OCI-LY7 (cell line): ENCODE measurements at regions not wholly inside any gene's neighbourhood (a gene's known extent, or its start where the extent isn't known, plus 50 kb on each side); places are given as distances from the start of the nearest gene placed in this dataset.

Experiments used
- EZH2phosphoT487 ChIP-seq: fragments of 200-600 bp; sonication (generic); IDR thresholded peaks from 2 replicates; pipeline ENCODE4 v1.6.1; 2018; ENCODE audit warnings: low read depth, borderline replicate concordance, mild to moderate bottlenecking, mixed run types, antibody characterized with exemption, low read length, moderate library complexity, mixed read lengths
- TF ChIP-seq, protein P1 (sequence below): fragments of 200-600 bp; sonication (generic); conservative IDR thresholded peaks from 2 replicates; pipeline ENCODE4 v1.5.1; 2014; ENCODE audit warnings: mild to moderate bottlenecking, antibody characterized with exemption, low read length, moderate library complexity, mixed read lengths

GRCh38 chr2:53247956-53248735 is 519.5 kb upstream of the CHAC2 start:
- TF ChIP-seq, protein P1, sequence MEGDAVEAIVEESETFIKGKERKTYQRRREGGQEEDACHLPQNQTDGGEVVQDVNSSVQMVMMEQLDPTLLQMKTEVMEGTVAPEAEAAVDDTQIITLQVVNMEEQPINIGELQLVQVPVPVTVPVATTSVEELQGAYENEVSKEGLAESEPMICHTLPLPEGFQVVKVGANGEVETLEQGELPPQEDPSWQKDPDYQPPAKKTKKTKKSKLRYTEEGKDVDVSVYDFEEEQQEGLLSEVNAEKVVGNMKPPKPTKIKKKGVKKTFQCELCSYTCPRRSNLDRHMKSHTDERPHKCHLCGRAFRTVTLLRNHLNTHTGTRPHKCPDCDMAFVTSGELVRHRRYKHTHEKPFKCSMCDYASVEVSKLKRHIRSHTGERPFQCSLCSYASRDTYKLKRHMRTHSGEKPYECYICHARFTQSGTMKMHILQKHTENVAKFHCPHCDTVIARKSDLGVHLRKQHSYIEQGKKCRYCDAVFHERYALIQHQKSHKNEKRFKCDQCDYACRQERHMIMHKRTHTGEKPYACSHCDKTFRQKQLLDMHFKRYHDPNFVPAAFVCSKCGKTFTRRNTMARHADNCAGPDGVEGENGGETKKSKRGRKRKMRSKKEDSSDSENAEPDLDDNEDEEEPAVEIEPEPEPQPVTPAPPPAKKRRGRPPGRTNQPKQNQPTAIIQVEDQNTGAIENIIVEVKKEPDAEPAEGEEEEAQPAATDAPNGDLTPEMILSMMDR: no peak
- TF ChIP-seq EZH2phosphoT487: no peak
